ENCODE measurements at regions not wholly inside any gene's neighbourhood (a gene's known extent, or its start where the extent isn't known, plus 50 kb on each side); places are given as distances from the start of the nearest gene placed in this dataset.
"Not testable (repeated sequence)": the region's sequence is repeated elsewhere in the genome, so short reads cannot be mapped to it uniquely, and the experiment has no call there.

DNA sequence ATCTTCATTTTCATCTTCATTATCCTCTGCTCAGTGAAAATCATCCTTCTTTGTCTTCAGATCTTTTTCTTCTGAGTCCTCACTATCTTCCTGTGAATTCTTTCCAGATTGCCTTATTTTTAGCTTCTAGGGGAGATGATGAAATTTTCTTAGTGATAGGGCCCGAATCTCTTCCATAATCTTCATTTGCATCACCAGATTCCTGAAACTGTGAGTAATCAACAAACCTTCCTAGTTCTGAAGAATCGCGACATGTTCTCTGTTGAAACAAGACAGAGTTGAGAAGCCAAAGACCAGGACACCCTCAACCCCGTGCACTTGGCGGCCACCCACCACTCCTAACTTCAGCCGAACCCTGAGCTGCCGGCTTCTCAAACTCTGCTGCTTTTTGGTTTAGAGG is 92.8 kb upstream of the CDC42BPA start:
- no peak for DNase-seq

DNA sequence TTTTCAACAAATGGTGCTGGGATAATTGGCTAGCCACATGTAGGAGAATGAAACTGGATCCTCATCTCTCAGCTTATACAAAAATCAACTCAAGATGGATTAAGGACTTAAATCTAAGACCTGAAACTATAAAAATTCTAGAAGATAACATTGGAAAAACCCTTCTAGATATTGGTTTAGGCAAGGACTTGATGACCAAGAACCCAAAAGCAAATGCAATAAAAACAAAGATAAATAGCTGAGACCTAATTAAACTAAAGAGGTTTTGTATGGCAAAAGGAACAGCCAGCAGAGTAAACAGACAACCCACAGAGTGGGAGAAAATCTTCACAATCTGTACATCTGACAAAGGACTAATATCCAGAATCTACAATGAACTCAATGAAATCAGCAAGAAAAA is 88.0 kb upstream of the CDC42BPA start:
- not testable (repeated sequence) for DNase-seq

- DNase-seq: no peak
Observed at GRCh38 chr1:227403535-227403934, 85.2 kb upstream of the CDC42BPA start.

GRCh38 chr1:227401562-227402342 is 83.5 kb upstream of the CDC42BPA start:
- DNase-seq: no peak

DNA sequence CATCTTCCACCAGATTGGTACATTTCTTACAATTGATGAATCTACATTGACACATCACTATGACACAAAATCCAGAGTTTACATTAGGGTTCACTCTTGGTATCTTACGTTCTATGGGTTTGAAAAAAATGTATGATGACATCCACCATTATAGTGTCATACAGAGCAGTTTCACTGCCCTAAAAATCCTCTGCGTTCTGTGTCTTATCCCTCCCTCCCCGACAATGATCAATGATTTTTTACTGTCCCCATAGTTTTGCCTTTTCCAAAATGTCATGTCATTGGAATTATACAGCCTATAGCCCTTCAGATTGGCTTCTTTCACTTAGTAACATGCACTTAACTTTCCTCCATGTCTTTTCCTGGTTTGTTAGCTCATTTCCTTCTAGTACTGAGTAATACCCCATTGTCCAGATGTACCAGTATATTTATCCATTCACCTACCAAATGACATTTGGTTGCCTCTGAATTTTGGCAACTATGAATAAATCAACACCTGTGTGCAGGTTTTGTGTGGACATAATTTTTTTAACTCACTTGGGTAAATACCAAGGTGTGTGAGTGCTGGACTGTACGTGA is 80.9 kb upstream of the CDC42BPA start:
- DNase-seq: no peak

DNA sequence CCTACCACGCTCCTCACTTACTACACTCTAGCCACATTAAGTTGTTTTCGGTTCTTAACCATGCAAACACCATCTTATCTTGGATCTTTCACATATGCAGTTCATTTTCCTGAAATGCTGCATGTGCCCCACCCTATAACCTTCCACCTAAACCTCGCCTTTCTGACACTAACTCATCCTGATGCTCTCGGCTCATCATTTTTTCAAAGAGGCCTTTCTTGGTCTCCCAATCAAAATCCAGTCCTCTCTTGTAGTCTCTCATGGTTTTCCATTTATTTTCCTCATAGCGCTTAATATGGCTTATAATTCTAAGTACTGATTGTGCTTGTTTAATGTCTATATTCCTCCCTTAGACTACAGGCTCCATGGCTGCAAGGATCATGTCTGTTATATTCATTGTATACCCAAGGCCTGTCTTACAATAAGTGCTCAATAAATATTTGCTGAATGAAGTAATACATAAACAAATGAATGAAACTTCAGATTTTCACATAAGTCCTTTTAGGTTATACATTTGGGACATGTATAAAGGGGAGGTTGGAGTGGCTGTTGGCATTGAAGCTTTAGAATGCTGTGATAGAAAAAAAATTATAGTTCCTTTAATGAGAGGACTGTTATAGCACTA is 79.2 kb upstream of the CDC42BPA start:
- DNase-seq: no peak

- no peak for DNase-seq
Observed at GRCh38 chr1:227396539-227397353, 78.5 kb upstream of the CDC42BPA start.

GRCh38 chr1:227395426-227396028 is 77.2 kb upstream of the CDC42BPA start:
- no peak for DNase-seq

GRCh38 chr1:227392984-227393764 is 74.9 kb upstream of the CDC42BPA start:
- DNase-seq: no peak

DNA sequence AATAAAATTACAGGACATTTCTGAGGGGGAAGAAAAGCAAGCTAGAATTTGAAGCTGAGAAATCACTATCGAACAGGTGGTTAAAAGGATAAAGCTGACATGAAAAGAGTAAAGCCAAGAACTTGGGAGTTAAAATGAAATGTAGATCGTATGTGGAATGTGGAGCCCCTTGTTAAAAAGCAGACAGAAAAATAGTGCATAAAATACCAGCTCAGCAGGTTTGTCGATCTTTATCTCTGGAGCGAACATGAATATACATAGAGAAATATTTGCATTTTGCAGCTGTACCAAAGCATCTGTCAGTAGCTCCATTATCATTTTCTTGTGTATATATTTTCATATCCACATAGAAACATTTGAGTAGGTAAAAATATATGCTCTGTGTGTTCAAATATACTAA is 73.6 kb upstream of the CDC42BPA start:
- no peak for DNase-seq

DNA sequence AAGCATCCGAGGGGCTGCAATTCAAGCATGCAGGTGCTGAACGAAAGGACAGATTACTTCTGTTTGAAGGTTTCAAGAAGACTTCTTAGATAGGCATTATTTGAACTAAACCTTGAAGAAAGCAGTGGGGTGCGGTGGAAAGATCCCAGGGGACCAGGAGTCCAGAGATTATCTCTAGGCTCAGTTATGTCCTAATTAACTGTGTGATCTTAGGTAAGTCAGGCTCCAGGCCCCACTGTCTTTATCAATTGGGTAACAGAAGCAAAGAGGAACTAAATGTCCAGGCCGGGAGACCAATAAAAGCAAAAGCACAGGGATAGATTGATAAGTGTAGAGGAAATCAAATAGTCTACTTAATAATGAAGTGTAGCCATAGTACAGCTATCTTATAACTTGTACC is 72.9 kb upstream of the CDC42BPA start:
- no peak for DNase-seq

GRCh38 chr1:227390525-227390924 is 72.2 kb upstream of the CDC42BPA start:
- DNase-seq: no peak

- no peak for DNase-seq
Observed at GRCh38 chr1:227388214-227389168, 70.2 kb upstream of the CDC42BPA start.

DNA sequence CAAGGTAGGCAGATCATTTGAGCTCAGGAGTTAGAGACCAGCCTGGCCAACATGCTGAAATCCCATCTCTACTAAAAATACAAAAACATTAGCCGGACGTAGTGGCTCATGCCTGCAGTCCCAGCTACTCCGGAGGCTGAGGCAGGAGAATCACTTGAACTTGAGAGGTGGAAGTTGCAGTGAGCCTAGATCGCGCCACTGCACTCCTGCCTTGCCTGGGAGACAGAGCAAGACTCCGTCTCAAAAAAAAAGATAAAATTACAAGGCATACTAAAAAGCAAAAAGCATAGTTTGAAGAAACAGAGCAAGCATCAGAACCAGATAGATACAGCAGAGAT is 61.2 kb upstream of the CDC42BPA start:
- DNase-seq: no peak

DNA sequence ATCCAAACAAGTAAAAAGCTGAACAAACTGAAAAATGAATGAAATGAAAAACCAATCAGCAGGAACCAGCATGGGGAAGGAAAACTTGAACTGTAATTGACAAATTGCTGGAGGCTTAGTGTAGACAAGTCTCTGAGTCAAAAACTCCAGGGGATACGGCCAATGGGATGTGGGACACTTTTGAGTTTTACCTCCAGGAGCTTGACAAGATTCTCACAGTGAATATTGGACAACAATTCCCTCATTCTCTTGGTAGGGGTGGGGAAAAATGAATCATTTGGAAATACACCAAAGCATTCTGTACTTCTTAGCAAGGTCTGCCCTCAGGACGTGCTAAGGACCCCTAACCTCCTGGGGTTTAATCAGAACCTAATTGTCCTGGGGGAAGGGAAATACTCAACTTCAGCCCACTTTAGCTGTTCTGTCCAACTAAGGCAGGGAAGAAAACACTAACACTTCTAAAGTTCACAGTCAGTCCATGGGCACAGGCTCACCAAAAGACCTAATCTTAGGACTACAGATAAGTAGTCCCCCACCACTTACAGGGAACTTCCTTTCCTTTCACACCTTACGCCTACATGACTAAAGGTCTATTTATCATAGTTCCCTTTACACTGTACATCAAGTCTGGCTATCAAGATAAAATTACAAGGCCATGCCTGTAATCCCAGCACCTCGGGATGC is 60.7 kb upstream of the CDC42BPA start:
- DNase-seq: no peak

- DNase-seq: no peak
Observed at GRCh38 chr1:227378181-227378580, 59.9 kb upstream of the CDC42BPA start.

DNA sequence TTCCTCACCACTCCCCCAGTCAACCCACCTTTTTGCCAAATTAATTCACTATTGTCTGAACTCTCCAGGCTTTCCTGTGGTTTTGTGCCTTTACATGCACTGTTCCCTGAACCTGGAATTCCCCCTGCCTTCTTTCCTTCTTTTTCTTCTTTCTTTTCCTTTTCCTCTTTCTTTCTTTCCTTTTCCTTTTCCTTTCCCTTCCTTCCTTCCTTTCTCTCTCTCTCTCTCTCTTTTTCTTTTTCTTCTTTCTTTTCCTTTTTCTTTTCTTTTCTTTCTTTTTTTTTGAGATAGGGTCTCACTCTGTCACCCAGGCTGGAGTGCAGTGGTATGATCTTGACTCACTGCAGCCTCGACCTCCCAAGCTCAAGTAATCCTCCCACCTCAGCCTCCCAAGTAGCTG is 56.6 kb upstream of the CDC42BPA start:
- no peak for DNase-seq

- no peak for DNase-seq
Observed at GRCh38 chr1:227372726-227373130, 54.4 kb upstream of the CDC42BPA start.

GRCh38 chr1:227370533-227371254 is 52.4 kb upstream of the CDC42BPA start:
- no peak for DNase-seq
